GM12878 (cell line): ENCODE measurements at regions not wholly inside any gene's neighbourhood (a gene's known extent, or its start where the extent isn't known, plus 50 kb on each side); places are given as distances from the start of the nearest gene placed in this dataset.

Experiments used
- ATAC-seq: fragments of 200-7000 bp; cut with Tn5 transposase; 3 replicates; pipeline ENCODE4 v1.9.1; 2020; ENCODE audit warnings: mild to moderate bottlenecking, moderate library complexity
- BruUV-seq: library from RNA; stranded (reverse); fragments of 400-500 nt; replicated peaks from 2 replicates; lab custom pipeline; 2021; lab: Mats Ljungman, UMichigan
- CTCF ChIA-PET: fragments of 300-600 bp; sonication (Branson Sonifier 250); formaldehyde crosslinking; extraction: SDS; loops from one replicate; lab custom pipeline; 2021; ENCODE audit warnings: inconsistent platforms; lab: Yijun Ruan, JAX
- POLR2A ChIA-PET: fragments of 350-600 bp; formaldehyde crosslinking; extraction: SDS; loops from one replicate; lab custom pipeline; 2021; ENCODE audit warnings: inconsistent platforms; lab: Charles Lee
- RAD21 ChIA-PET: fragments of 300-600 bp; sonication (Branson Sonifier 250); formaldehyde crosslinking; loops from one replicate; lab custom pipeline; 2023; ENCODE audit warnings: antibody characterized with exemption; ENCODE audit not compliant: unreplicated experiment; lab: Charles Lee
- SMC1A ChIA-PET: fragments of 300-600 bp; sonication (Branson Sonifier 250); formaldehyde crosslinking; loops from one replicate; lab custom pipeline; 2023; ENCODE audit not compliant: unreplicated experiment, uncharacterized antibody; lab: Charles Lee
- DNase-seq: peaks from one replicate; pipeline ENCODE4 v3.0.0-alpha.2; 2011; ENCODE audit warnings: low read depth, low spot score
- FAIRE-seq: peaks from 3 replicates; lab custom pipeline; 2011; peaks lifted over from hg19 to GRCh38; lab: Jason Lieb, UNC
- H2AFZ ChIP-seq: 2 replicates; pipeline ENCODE4 v1.6.0; 2011; ENCODE audit warnings: low read depth, low read length, control low read depth; ENCODE audit not compliant: control insufficient read depth
- H3K27ac ChIP-seq: 2 replicates; pipeline ENCODE4 v1.5.1; 2011; ENCODE audit warnings: control low read depth; ENCODE audit not compliant: control insufficient read depth, insufficient read depth
- H3K27me3 ChIP-seq, 2 experiments: replicated peaks in 1 of 2; 2 replicates each; pipeline versions ENCODE4 v1.6.0 to v1.6.1; 2011; ENCODE audit warnings: low read length in 1 of 2; ENCODE audit not compliant: control insufficient read depth in 2 of 2, insufficient read depth in 2 of 2
- H3K36me3 ChIP-seq, 2 experiments: 2 replicates each; pipeline ENCODE4 v1.5.1; 2011; ENCODE audit warnings: low read length in 1 of 2; ENCODE audit not compliant: control insufficient read depth in 2 of 2, insufficient read depth in 2 of 2
- H3K4me1 ChIP-seq: 2 replicates; pipeline ENCODE4 v1.6.1; 2011; ENCODE audit warnings: mild to moderate bottlenecking, low read length, moderate library complexity, mixed read lengths; ENCODE audit not compliant: control insufficient read depth, insufficient read depth
- H3K4me2 ChIP-seq: 2 replicates; pipeline ENCODE4 v1.6.0; 2011; ENCODE audit warnings: control low read depth; ENCODE audit not compliant: control insufficient read depth, insufficient read depth
- H3K4me3 ChIP-seq: fragments of 200-600 bp; sonication (generic); 2 replicates; pipeline ENCODE4 v1.5.1; 2016
- H3K79me2 ChIP-seq: 2 replicates; pipeline ENCODE4 v1.6.0; 2011; ENCODE audit warnings: low read length; ENCODE audit not compliant: control insufficient read depth, insufficient read depth
- H3K9ac ChIP-seq: 2 replicates; pipeline ENCODE4 v1.8.0; 2011; ENCODE audit warnings: low read length, control low read depth, mixed read lengths; ENCODE audit not compliant: control insufficient read depth, insufficient read depth
- H3K9me3 ChIP-seq: replicated peaks from 3 replicates; pipeline ENCODE4 v1.5.1; 2011; ENCODE audit warnings: mild to moderate bottlenecking, low read length; ENCODE audit not compliant: control insufficient read depth, insufficient read depth
- H4K20me1 ChIP-seq: 2 replicates; pipeline ENCODE4 v1.6.0; 2011; ENCODE audit not compliant: control insufficient read depth, insufficient read depth
- ATF3 ChIP-seq: IDR thresholded peaks from 2 replicates; pipeline ENCODE4 v1.6.1; 2011; ENCODE audit warnings: low read depth, mild to moderate bottlenecking, low read length, moderate library complexity, borderline replicate concordance; ENCODE audit errors: extremely low read depth
- E4F1 ChIP-seq: fragments of 450-650 bp; IDR thresholded peaks from 2 replicates; pipeline ENCODE4 v1.6.1; 2018; ENCODE audit warnings: borderline replicate concordance, mild to moderate bottlenecking; ENCODE audit not compliant: partially characterized antibody
- HSF1 ChIP-seq: fragments of 150-350 bp; IDR thresholded peaks from 2 replicates; pipeline ENCODE4 v1.6.1; 2014; ENCODE audit warnings: mild to moderate bottlenecking, low read depth, low read length
- KLF5 ChIP-seq: fragments of 450-650 bp; IDR thresholded peaks from 2 replicates; pipeline ENCODE4 v1.6.1; 2014; ENCODE audit warnings: mild to moderate bottlenecking; ENCODE audit not compliant: partially characterized antibody
- NFYB ChIP-seq: IDR thresholded peaks from 2 replicates; pipeline ENCODE4 v1.6.1; 2011; ENCODE audit warnings: low read depth, mild to moderate bottlenecking, low read length, improper control_type of control experiment, moderate library complexity; ENCODE audit not compliant: insufficient read depth
- ZBTB4 ChIP-seq: fragments of 450-650 bp; formaldehyde crosslinking; IDR thresholded peaks from 2 replicates; pipeline ENCODE4 v1.4.0; 2022; ENCODE audit warnings: mild to moderate bottlenecking, moderate library complexity
- ZBTB40 ChIP-seq: fragments of 450-650 bp; IDR thresholded peaks from 2 replicates; pipeline ENCODE4 v1.6.1; 2016; ENCODE audit warnings: mild to moderate bottlenecking, moderate library complexity, borderline replicate concordance
- whole genome bisulfite sequencing: methylation state at CpG from one replicate; pipeline ENCODE4 v1.1.6; 2016; ENCODE audit warnings: low lambda C conversion rate; ENCODE audit not compliant: insufficient replicate concordance, insufficient coverage; ENCODE audit errors: missing lambda C conversion rate; 5-methylcytosine and 5-hydroxymethylcytosine counted together
- in situ Hi-C: fragments of 300-500 bp; cut with MboI; formaldehyde crosslinking; loops from 9 replicates; pipeline ENCODE4 v1.14.3; 2018; ENCODE audit warnings: mixed read lengths
- intact Hi-C: fragments of 100-400 bp; cut with micrococcal nuclease; formaldehyde crosslinking; loops from one replicate; pipeline ENCODE4 v1.14.2; 2022; ENCODE audit not compliant: unreplicated experiment

- no peak for TF ChIP-seq E4F1
- TF ChIP-seq ZBTB4 (CRISPR knock-in tag): no peak
- TF ChIP-seq, all 136 proteins: peak for 0
Observed at GRCh38 chr7:67426654-67427053, 430.0 kb downstream of the TYW1 start (continued).

GRCh38 chr7:67429735-67430134, 433.1 kb downstream of the TYW1 start:
- ChIA-PET SMC1A (no interaction called here), POLR2A (no interaction called here), CTCF (no interaction called here), RAD21 (no interaction called here)
- DNase-seq (no peak), ATAC-seq (no peak), FAIRE-seq (no peak)
- Histone ChIP-seq H3K4me2 (no peak overlapping the region), H3K36me3 (no peaks in the 10 kb centered on the region), H3K27ac (no peak overlapping the region), H3K4me3 (no peak overlapping the region), H3K9me3 (no peaks in the 10 kb centered on the region; the same call in 2 of the 3 replicates), H3K27me3 (no peaks in the 10 kb centered on the region), H3K79me2 (no peaks in the 10 kb centered on the region), H4K20me1 (no peaks in the 10 kb centered on the region), H3K9ac (no peak overlapping the region), H3K4me1 (no peaks in the 10 kb centered on the region), H2AFZ (no peak overlapping the region)
- no TSS peak for BruUV-seq
- no peak for TF ChIP-seq ATF3
- no peak for TF ChIP-seq ZBTB40
- TF ChIP-seq KLF5: no peak
- no peak for TF ChIP-seq HSF1
- TF ChIP-seq NFYB: no peak
- 25% methylated on average over 4 of the region's 4 CpGs for WGBS
- in situ Hi-C loops (no loop called here), intact Hi-C loops (no loop called here)
